Adipocyte (in vitro differentiated cells): ENCODE measurements at regions not wholly inside any gene's neighbourhood (a gene's known extent, or its start where the extent isn't known, plus 50 kb on each side); places are given as distances from the start of the nearest gene placed in this dataset.
"Not testable (repeated sequence)": the region's sequence is repeated elsewhere in the genome, so short reads cannot be mapped to it uniquely, and the experiment has no call there.

Experiments used
- DNase-seq: peaks from one replicate; pipeline ENCODE4 v3.0.0-alpha.2; 2015; ENCODE audit warnings: low read depth
- H3K27me3 ChIP-seq: replicated peaks from 2 replicates; pipeline ENCODE4 v1.7.0; 2013; ENCODE audit warnings: mild to moderate bottlenecking, low read length, moderate library complexity; ENCODE audit not compliant: control insufficient read depth, insufficient read depth
- H3K36me3 ChIP-seq: 2 replicates; pipeline ENCODE4 v1.7.0; 2013; ENCODE audit warnings: low read length, mild to moderate bottlenecking, moderate library complexity; ENCODE audit not compliant: control insufficient read depth, insufficient read depth, severe bottlenecking
- H3K4me1 ChIP-seq: 2 replicates; pipeline ENCODE4 v1.7.0; 2013; ENCODE audit warnings: mild to moderate bottlenecking, low read length, moderate library complexity; ENCODE audit not compliant: control insufficient read depth, insufficient read depth
- H3K4me3 ChIP-seq: 2 replicates; pipeline ENCODE4 v1.7.0; 2013; ENCODE audit warnings: mild to moderate bottlenecking, low read length, moderate library complexity
- H3K9ac ChIP-seq: 2 replicates; pipeline ENCODE4 v1.7.0; 2013; ENCODE audit warnings: mild to moderate bottlenecking, low read length, moderate library complexity
- H3K9me3 ChIP-seq: 2 replicates; pipeline ENCODE4 v1.7.0; 2013; ENCODE audit warnings: mild to moderate bottlenecking, low read length, moderate library complexity; ENCODE audit not compliant: control insufficient read depth

- no peak overlapping the region for H3K4me3 ChIP-seq
- no peaks in the 10 kb centered on the region for H3K9me3 ChIP-seq
- H3K4me1 ChIP-seq, result peaks cover 3% of the 10 kb centered on the region
- DNase-seq, result no peak
- H3K27me3 ChIP-seq, result peaks cover 3% of the 10 kb centered on the region
- H3K9ac ChIP-seq, result no peak overlapping the region
- no peaks in the 10 kb centered on the region for H3K36me3 ChIP-seq
These were observed 100.1 kb upstream of the PRSS3 start for GRCh38 chr9:33695299-33695698.

- H3K9ac ChIP-seq, result no peak overlapping the region
- H3K36me3 ChIP-seq, result no peaks in the 10 kb centered on the region
- H3K4me3 ChIP-seq, result no peak overlapping the region
- peaks cover 3% of the 10 kb centered on the region for H3K27me3 ChIP-seq
- no peak for DNase-seq
- no peaks in the 10 kb centered on the region for H3K9me3 ChIP-seq
- peaks cover 3% of the 10 kb centered on the region for H3K4me1 ChIP-seq
These were observed 99.5 kb upstream of the PRSS3 start for GRCh38 chr9:33695856-33696255.

GRCh38 chr9:33697171-33697570 is 98.2 kb upstream of the PRSS3 start:
- Histone ChIP-seq H3K9me3 (no peaks in the 10 kb centered on the region), H3K36me3 (no peaks in the 10 kb centered on the region), H3K4me3 (no peak overlapping the region), H3K4me1 (peaks cover 3% of the 10 kb centered on the region), H3K27me3 (peaks cover 3% of the 10 kb centered on the region), H3K9ac (no peak overlapping the region)
- no peak for DNase-seq

GRCh38 chr9:33698267-33698666 is 97.1 kb upstream of the PRSS3 start:
- no peak for DNase-seq
- no peaks in the 10 kb centered on the region for H3K36me3 ChIP-seq
- H3K9me3 ChIP-seq, result no peaks in the 10 kb centered on the region
- H3K4me3 ChIP-seq, result no peak overlapping the region
- peaks cover 3% of the 10 kb centered on the region for H3K4me1 ChIP-seq
- peaks cover 3% of the 10 kb centered on the region for H3K27me3 ChIP-seq
- H3K9ac ChIP-seq, result no peak overlapping the region

GRCh38 chr9:33700940-33701339 is 94.4 kb upstream of the PRSS3 start:
- H3K36me3 ChIP-seq, H3K27me3 ChIP-seq, H3K9me3 ChIP-seq, DNase-seq, H3K4me1 ChIP-seq, H3K4me3 ChIP-seq, H3K9ac ChIP-seq: not testable (repeated sequence)

- Histone ChIP-seq H3K27me3 (no peaks in the 10 kb centered on the region), H3K4me3 (no peak overlapping the region), H3K4me1 (peaks cover 6% of the 10 kb centered on the region), H3K9ac (no peak overlapping the region), H3K9me3 (peaks cover 5% of the 10 kb centered on the region), H3K36me3 (no peaks in the 10 kb centered on the region)
- no peak for DNase-seq
These were observed 91.8 kb upstream of the PRSS3 start for GRCh38 chr9:33703430-33704102.

GRCh38 chr9:33705440-33705839 is 89.9 kb upstream of the PRSS3 start:
- peaks cover 11% of the 10 kb centered on the region for H3K4me1 ChIP-seq
- not testable (repeated sequence) for H3K9me3 ChIP-seq

GRCh38 chr9:33708441-33708840 is 86.9 kb upstream of the PRSS3 start:
- Histone ChIP-seq H3K27me3 (no peaks in the 10 kb centered on the region), H3K4me1 (peaks cover 11% of the 10 kb centered on the region), H3K9me3 (peaks cover 5% of the 10 kb centered on the region), H3K4me3 (no peak overlapping the region), H3K36me3 (no peaks in the 10 kb centered on the region), H3K9ac (no peak overlapping the region)
- DNase-seq, result no peak

More at GRCh38 chr9:33705440-33705839, 89.9 kb upstream of the PRSS3 start:
- not testable (repeated sequence) for H3K27me3 ChIP-seq, DNase-seq, H3K9ac ChIP-seq, H3K36me3 ChIP-seq, H3K4me3 ChIP-seq

DNA sequence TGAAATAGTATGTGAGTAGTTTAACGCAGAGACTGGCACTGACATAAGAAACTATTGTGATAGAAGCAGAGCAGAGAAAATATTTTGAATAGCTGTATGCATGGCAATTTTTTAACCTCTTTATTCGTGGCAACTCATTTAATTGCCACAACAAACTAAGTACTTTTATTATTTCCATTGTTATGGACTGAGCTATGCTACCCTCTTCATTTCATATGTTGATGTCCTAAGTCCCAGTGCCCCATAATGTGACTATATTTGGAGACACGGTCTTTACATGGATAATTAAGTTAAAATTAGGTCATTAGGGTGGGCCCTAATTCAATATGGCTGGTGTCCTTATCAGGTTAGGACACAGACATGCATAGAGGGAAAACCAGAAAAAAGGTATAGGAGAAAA is 86.1 kb upstream of the PRSS3 start:
- Histone ChIP-seq H3K36me3 (no peaks in the 10 kb centered on the region), H3K27me3 (no peaks in the 10 kb centered on the region), H3K9me3 (peaks cover 5% of the 10 kb centered on the region), H3K9ac (no peak overlapping the region), H3K4me3 (no peak overlapping the region), H3K4me1 (peaks cover 11% of the 10 kb centered on the region)
- DNase-seq, result no peak

DNA sequence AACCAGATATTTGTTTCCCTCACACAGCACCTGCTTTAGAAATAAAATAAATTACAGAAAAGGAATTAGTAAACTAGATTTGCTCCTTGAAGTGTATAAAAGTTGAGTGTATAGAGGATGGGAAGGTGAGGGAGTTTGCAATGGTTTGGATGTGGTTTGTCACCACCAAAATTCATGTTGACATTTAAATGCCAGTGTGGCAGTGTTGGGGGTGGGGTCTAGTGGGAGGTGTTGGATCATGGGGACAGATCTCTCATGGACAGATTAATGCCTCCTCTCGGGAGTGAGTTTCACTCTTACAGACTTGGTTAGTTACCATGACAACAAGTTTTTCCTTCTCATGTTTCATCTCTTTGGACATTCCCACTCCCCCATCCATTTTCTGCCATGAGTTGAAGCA is 83.9 kb upstream of the PRSS3 start:
- H3K36me3 ChIP-seq, H3K9ac ChIP-seq, H3K9me3 ChIP-seq, DNase-seq, H3K4me3 ChIP-seq, H3K27me3 ChIP-seq: not testable (repeated sequence)
- H3K4me1 ChIP-seq, result peaks cover 11% of the 10 kb centered on the region

DNA sequence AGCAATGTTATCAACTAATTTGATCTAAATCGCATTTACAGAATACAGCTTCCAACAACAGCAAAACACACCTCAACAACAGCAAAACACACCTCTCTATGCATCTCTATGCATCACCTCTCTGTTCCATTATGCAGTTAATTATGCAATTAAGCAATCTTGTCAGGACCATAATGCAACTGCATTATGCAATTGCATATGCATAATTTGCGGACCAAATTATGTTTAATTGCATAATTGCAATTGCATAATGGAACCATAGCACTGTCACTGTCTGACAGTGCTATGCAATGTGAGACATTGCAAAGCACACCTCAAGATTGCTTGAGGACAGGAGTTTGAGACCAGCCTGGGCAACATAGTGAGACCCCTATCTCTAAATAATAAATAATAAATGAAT is 80.4 kb upstream of the PRSS3 start:
- Histone ChIP-seq H3K9me3 (no peaks in the 10 kb centered on the region), H3K27me3 (peaks cover 10% of the 10 kb centered on the region), H3K4me1 (no peaks in the 10 kb centered on the region), H3K36me3 (no peaks in the 10 kb centered on the region), H3K4me3 (no peak overlapping the region), H3K9ac (no peak overlapping the region)
- no peak for DNase-seq

GRCh38 chr9:33718987-33719386 is 76.4 kb upstream of the PRSS3 start:
- DNase-seq, result no peak
- Histone ChIP-seq H3K4me3 (no peak overlapping the region), H3K9me3 (no peaks in the 10 kb centered on the region), H3K9ac (no peak overlapping the region), H3K4me1 (no peaks in the 10 kb centered on the region), H3K27me3 (peaks cover 17% of the 10 kb centered on the region), H3K36me3 (no peaks in the 10 kb centered on the region)
